Upper lobe of left lung (tissue), 6 donors: ENCODE measurements at regions not wholly inside any gene's neighbourhood (a gene's known extent, or its start where the extent isn't known, plus 50 kb on each side); places are given as distances from the start of the nearest gene placed in this dataset.

Experiments used
- ATAC-seq, 2 donors: fragments of 200-7000 bp; cut with Tn5 transposase; one replicate each; pipeline ENCODE4 v1.9.1; 2022; ENCODE audit warnings: mild to moderate bottlenecking in 2 of 2, moderate library complexity in 2 of 2; ENCODE audit not compliant: low FRiP score in 2 of 2
- DNase-seq, 2 donors: peaks; one replicate each; pipeline ENCODE4 v3.0.0-alpha.2; 2019 to 2020
- H3K27ac ChIP-seq, 4 donors: fragments of 200-600 bp; sonication (generic); one replicate each; pipeline ENCODE4 v1.5.1; 2016 to 2019
- H3K27me3 ChIP-seq, 4 donors: fragments of 200-600 bp; sonication (generic); one replicate each; pipeline ENCODE4 v1.5.1; 2017 to 2019
- H3K36me3 ChIP-seq, 4 donors: fragments of 200-600 bp; sonication (generic); one replicate each; pipeline ENCODE4 v1.5.1; 2016 to 2019
- H3K4me1 ChIP-seq, 4 donors: fragments of 200-600 bp; sonication (generic); one replicate each; pipeline ENCODE4 v1.5.1; 2018 to 2019
- H3K4me3 ChIP-seq, 4 donors: fragments of 200-600 bp; sonication (generic); one replicate each; pipeline ENCODE4 v1.5.1; 2017 to 2019; ENCODE audit warnings: mild to moderate bottlenecking in 2 of 4, moderate library complexity in 1 of 4
- H3K9me3 ChIP-seq, 4 donors: fragments of 200-600 bp; sonication (generic); one replicate each; pipeline ENCODE4 v1.5.1; 2018 to 2019
- CTCF ChIP-seq, 6 experiments: fragments of 450-650 bp in 4 of 6; fragments of 200-600 bp in 2 of 6; sonication (generic) in 2 of 6; IDR thresholded peaks; one replicate each; pipeline ENCODE4 v1.5.1; 2016 to 2019; ENCODE audit warnings: antibody characterized with exemption in 6 of 6
- EP300 ChIP-seq, 4 donors: sonication (generic); formaldehyde crosslinking; IDR thresholded peaks; one replicate each; pipeline ENCODE4 v1.5.1; 2017; ENCODE audit warnings: antibody characterized with exemption in 4 of 4, control low read depth in 2 of 4
- POLR2A ChIP-seq, 4 donors: fragments of 450-650 bp; IDR thresholded peaks; one replicate each; pipeline ENCODE4 v1.5.1; 2016 to 2017; ENCODE audit warnings: antibody characterized with exemption in 4 of 4, mild to moderate bottlenecking in 2 of 4
- POLR2AphosphoS5 ChIP-seq, 2 donors: sonication (generic); formaldehyde crosslinking; IDR thresholded peaks; one replicate each; pipeline ENCODE4 v1.5.1; 2017; ENCODE audit warnings: antibody characterized with exemption in 2 of 2
- WGBS, 2 donors: methylation state at CpG; one replicate each; pipeline ENCODE4 v1.1.5; 2017 to 2018; 5-methylcytosine and 5-hydroxymethylcytosine counted together
- donor health status: DM: no; HTN: no; CAD: no; lungs with moderate emphysema.
- donor health status: DM: no; HTN: yes; CAD: no; lungs with severe emphysema.

GRCh38 chr7:26593393-26593792, 271.0 kb downstream of the SKAP2 start:
- Histone ChIP-seq H3K4me3 (no peak overlapping the region), H3K9me3 (no peaks in the 10 kb centered on the region), H3K27me3 (no peaks in the 10 kb centered on the region), H3K4me1 (peaks cover 4 to 11% (median 6%) of the 10 kb centered on the region in 4 donors), H3K36me3 (no peaks in the 10 kb centered on the region), H3K27ac (no peak overlapping the region)
- no peak for TF ChIP-seq EP300 (IDR thresholded peaks at IDR 0.05)
- TF ChIP-seq POLR2AphosphoS5 (IDR thresholded peaks at IDR 0.05), result no peak
- TF ChIP-seq CTCF (IDR thresholded peaks at IDR 0.05), result no peak
- no peak for TF ChIP-seq POLR2A (IDR thresholded peaks at IDR 0.05)
- ATAC-seq (peak in 1 of 2 donors; percentile 53), DNase-seq (peak in 1 of 2 donors; percentile 50)
- 38 to 50% methylated on average over 7 to 9 of the region's 9 CpGs for WGBS, 2 donors

DNA sequence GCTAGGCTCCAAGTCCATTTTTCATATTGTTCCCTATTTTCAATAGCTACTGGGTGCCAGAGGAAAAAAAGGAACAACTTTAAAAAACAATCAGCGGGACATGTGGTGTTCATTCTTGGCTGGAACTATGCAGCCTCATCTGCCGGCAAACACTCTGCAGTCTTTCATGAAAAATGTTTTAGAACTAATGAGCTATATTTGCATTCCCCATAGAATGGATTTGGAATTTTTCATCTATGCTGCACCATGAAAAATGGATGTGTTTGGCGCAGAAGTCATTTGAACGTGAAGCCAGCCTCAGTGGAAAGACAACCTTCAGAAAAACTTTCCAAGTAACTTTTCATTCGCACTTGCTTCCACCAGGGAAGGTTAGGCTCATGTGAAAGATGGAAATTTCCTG, 270.5 kb downstream of the SKAP2 start:
- Histone ChIP-seq H3K4me3 (no peak overlapping the region), H3K27ac (no peak overlapping the region), H3K36me3 (no peaks in the 10 kb centered on the region), H3K4me1 (peaks cover 4 to 11% (median 6%) of the 10 kb centered on the region in 4 donors), H3K27me3 (no peaks in the 10 kb centered on the region), H3K9me3 (no peaks in the 10 kb centered on the region)
- WGBS, 2 donors, result 60 to 71% methylated on average over 5 of the region's 5 CpGs
- DNase-seq (no peak), ATAC-seq (peak in 1 of 2 donors; percentile 51)
- no peak for TF ChIP-seq CTCF (IDR thresholded peaks at IDR 0.05)
- TF ChIP-seq POLR2A (IDR thresholded peaks at IDR 0.05), result no peak
- TF ChIP-seq POLR2AphosphoS5 (IDR thresholded peaks at IDR 0.05), result no peak
- TF ChIP-seq EP300 (IDR thresholded peaks at IDR 0.05), result no peak

GRCh38 chr7:26594553-26594952, 269.8 kb downstream of the SKAP2 start:
- Histone ChIP-seq H3K4me1 (peaks cover 4 to 11% (median 6%) of the 10 kb centered on the region in 4 donors), H3K27me3 (no peaks in the 10 kb centered on the region), H3K27ac (no peak overlapping the region), H3K4me3 (no peak overlapping the region), H3K36me3 (no peaks in the 10 kb centered on the region), H3K9me3 (no peaks in the 10 kb centered on the region)
- no peak for DNase-seq
- WGBS, 2 donors, result 77 to 85% methylated on average over 6 of the region's 6 CpGs
- TF ChIP-seq POLR2A (IDR thresholded peaks at IDR 0.05) (no peak), POLR2AphosphoS5 (IDR thresholded peaks at IDR 0.05) (no peak), CTCF (IDR thresholded peaks at IDR 0.05) (no peak), EP300 (IDR thresholded peaks at IDR 0.05) (no peak)
- no peak for ATAC-seq

- no peak for ATAC-seq
- H3K9me3 ChIP-seq, result no peaks in the 10 kb centered on the region
- no peak for DNase-seq
- H3K4me3 ChIP-seq, result no peak overlapping the region
- no peak overlapping the region for H3K27ac ChIP-seq
- 73 to 88% methylated on average over 2 of the region's 2 CpGs for WGBS, 2 donors
- H3K36me3 ChIP-seq, result no peaks in the 10 kb centered on the region
- H3K4me1 ChIP-seq, result peaks cover 0 to 4% (median 0%) of the 10 kb centered on the region in 4 donors
- no peak for TF ChIP-seq EP300 (IDR thresholded peaks at IDR 0.05)
- TF ChIP-seq CTCF (IDR thresholded peaks at IDR 0.05), result no peak
- TF ChIP-seq POLR2A (IDR thresholded peaks at IDR 0.05), result no peak
- TF ChIP-seq POLR2AphosphoS5 (IDR thresholded peaks at IDR 0.05), result no peak
- H3K27me3 ChIP-seq, result no peaks in the 10 kb centered on the region
These were observed 265.5 kb downstream of the SKAP2 start for GRCh38 chr7:26598867-26599266.

GRCh38 chr7:26599982-26600381, 264.4 kb downstream of the SKAP2 start:
- Histone ChIP-seq H3K9me3 (no peaks in the 10 kb centered on the region), H3K27me3 (no peaks in the 10 kb centered on the region), H3K27ac (no peak overlapping the region), H3K4me1 (no peaks in the 10 kb centered on the region), H3K36me3 (no peaks in the 10 kb centered on the region), H3K4me3 (no peak overlapping the region)
- ATAC-seq (no peak), DNase-seq (no peak)
- TF ChIP-seq CTCF (IDR thresholded peaks at IDR 0.05) (no peak), POLR2AphosphoS5 (IDR thresholded peaks at IDR 0.05) (no peak), EP300 (IDR thresholded peaks at IDR 0.05) (no peak), POLR2A (IDR thresholded peaks at IDR 0.05) (no peak)
- WGBS, 2 donors, result 81 to 94% methylated on average over 7 of the region's 7 CpGs
